ENCODE measurements at regions not wholly inside any gene's neighbourhood (a gene's known extent, or its start where the extent isn't known, plus 50 kb on each side); places are given as distances from the start of the nearest gene placed in this dataset.

DNA sequence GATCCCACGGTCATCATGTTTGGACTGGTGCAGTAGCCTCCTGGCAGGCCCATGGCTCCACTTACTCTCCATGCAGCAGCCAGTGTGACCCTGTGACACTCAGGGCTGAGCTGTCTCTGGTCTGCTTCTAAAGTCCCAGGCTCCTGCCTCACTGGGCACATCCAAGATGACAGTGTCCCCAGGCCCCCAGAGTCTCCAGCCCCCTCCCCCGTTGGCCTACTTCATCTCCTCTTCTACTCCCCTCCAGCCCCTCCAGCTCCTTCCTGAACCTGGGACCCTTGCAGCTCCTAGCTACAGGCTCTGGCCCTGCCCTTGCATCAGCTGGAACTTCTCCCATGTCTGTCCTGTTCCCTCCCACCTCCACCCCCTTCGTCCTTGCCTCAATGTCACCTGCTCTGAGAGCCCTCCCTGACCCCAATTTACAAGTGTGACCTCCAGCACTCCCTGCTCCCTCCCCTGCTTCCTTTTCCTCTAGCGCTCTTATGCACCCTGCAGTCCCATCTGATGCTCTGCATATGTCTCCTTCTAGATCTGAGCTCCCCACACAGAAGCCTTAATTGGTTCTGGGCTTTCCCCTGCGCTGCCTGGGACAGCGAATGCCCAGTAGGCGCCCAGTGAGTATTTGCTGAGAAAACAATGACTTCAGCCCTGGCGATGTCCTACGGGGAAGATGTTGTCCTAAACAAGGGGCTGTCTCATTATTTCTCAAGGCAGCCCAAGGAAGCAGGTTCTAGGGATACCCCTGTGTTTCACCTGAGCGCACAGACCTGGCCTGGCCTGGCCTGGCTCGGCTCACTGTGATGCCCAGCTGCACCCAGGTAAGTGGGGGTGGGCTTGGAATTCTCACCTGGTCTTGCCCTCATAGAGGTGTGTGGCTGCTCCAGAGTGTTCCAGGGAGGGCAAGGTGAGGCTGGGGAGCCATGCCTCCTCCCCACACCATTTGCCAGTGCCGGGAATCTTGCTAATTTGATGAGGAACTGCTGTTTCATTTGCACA, 600.6 kb downstream of the PTPRU start:
- peak; percentile 58 for DNase-seq

DNA sequence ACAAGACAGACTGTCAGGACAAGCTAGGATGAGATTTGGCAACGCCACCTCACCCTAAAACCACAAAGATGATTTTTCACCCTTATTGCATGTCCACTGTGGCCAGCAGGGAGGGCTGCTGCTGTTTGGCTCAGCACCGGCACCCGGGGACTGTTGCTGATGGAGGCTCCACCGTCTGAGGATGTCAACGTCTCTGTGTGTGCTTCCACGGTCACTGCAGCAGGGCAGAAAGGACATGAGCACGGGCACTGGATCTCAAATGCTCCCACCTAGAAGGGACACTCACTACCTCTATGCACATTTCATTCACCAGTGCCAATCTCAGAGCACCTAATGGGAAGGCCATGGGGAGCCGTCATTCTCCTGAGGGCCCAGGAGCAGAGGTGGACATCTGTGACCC, 599.6 kb downstream of the PTPRU start:
- no peak for DNase-seq

DNA sequence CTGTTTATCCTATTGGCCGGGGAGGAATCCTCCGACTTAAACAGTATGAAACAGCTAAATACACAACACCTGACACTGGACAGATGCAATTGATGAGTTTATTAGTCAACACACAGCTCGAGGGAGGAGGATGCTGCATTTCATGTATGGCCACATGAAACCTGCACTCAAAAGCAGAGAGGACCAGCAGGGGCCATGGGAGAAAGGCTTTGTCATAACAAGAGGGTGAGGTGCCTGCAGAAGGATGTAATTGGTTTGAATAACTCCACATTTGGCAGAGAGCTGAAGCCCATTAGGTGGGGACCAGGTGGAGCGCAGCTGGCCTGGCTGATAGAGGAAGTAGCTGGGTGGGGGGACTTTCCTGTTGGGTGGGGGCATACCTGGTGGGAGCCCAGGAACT, 599.1 kb downstream of the PTPRU start:
- peak; percentile 84 for DNase-seq

DNA sequence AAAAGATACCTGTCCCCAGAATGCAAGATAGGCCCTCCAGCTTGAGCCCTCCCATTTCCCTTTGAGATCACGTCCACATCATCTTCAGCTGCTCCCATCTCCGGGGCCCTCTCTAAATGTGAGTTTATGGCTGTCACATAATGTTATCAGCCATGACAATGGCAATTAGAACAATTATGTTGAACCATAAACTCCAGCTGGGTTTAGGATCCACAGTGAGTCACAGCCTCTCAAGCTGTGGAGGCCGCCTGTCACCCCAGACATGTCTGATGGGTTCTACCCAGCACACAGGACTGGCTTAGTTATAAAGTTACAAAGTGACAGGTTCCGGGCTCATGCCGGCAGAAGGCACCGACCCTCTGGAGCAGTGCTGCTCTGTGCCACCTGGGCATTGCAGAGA, 597.3 kb downstream of the PTPRU start:
- DNase-seq, result peak; percentile 70

DNA sequence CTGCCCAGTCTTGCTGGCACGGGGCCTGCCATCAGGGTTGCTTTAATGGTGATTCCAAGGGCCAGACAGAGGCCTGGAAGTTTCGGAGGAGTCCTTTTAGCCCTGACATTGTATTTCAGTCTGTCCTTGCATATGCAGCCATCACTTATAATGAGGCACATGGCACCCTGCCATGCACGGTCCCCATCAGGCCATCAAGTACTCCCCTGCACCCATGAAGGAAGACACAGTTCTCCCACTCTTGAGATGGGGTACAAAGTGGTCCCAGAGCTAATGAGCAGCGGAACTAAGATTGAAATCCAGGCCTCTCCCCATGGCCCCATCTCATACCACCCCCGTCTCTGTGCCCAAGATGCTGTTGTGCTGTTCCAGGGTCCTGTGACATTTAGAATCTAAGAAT, 596.6 kb downstream of the PTPRU start:
- DNase-seq, result no peak

DNA sequence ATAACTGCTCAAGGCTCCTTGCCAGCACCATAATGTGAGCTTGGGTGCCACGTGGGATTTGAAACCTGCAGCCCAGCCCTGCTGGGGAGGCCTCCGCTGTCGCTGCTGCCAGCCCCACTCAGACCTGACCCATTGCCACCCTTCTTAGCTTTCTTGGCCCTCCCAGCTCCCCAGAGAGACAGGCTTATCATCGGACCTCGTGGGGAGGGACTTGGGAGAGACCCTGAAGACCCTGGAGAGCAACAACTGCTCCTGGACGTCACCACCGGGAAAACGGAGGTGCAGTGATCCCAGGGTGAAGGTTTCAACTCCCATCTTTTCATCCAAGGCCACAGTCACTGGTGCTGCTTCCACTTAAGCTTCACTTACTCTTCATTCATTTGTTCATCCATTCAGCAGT, 596.1 kb downstream of the PTPRU start:
- DNase-seq, result peak; percentile 32

DNA sequence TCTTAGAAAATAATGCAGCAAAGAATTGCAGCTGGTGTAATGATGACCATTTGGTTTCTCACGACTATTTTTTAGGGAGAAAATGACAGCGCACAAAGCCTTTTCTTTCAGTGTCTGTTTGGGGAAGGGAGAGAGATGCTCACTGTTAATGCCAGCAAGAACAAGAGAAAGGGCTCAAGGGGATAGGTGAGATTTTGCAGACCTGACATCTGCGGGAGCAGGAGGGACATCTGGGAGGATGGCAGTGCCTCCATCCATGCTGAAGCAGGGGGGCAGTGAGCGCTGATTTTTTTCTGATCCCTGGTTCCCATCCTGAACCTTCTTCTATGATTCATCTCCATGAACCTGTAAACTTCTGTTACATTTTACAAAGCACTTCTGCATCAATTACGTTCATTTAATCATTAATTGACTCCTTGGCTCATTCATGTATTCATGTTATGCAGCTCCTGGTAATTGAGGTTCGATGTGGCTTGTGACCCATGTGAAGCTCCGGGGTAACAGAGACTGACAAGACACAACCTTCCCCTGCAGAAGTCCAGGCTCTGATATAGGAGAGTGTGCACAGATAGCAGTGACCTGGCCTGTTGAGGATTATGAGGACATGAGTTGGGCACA, 595.3 kb downstream of the PTPRU start:
- no peak for DNase-seq

DNA sequence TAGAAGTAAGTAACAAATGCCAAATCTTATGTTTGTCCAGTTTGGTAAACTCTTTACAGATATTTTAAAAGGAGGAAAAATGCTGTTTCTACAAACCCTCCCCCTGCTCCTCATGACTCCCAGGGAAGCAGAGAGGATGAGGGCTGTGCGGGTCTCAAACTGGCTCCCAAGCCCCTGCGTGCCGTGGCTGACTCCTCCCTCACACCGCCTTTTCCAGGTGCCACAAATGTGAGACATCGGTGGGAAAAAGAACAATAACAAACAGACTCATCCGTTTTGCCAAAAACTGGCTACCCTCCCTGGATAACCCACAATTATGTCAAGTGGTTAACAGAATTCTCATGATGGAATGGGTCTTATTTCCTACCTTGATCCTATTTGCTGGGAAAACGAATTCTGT, 594.6 kb downstream of the PTPRU start:
- DNase-seq, result no peak

DNA sequence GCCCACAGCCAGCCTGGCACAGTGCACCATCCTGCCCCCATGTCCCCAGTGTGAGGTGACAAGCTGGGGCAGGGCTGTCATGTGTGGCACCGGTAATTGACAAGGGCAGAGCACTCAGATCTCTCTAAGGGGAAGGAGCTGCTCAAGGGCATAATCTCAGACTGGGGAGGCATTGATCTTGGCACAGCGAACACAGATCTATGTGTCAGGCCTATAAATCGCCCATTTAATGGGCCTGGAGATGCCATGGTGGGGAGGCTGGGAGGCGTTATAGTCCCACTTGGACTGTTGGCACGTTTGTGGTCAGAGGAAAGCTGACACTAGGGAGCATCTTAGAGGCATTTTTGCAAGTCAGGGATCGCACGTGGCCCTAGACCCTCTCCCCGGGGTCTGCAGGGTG, 594.1 kb downstream of the PTPRU start:
- DNase-seq, result no peak

DNA sequence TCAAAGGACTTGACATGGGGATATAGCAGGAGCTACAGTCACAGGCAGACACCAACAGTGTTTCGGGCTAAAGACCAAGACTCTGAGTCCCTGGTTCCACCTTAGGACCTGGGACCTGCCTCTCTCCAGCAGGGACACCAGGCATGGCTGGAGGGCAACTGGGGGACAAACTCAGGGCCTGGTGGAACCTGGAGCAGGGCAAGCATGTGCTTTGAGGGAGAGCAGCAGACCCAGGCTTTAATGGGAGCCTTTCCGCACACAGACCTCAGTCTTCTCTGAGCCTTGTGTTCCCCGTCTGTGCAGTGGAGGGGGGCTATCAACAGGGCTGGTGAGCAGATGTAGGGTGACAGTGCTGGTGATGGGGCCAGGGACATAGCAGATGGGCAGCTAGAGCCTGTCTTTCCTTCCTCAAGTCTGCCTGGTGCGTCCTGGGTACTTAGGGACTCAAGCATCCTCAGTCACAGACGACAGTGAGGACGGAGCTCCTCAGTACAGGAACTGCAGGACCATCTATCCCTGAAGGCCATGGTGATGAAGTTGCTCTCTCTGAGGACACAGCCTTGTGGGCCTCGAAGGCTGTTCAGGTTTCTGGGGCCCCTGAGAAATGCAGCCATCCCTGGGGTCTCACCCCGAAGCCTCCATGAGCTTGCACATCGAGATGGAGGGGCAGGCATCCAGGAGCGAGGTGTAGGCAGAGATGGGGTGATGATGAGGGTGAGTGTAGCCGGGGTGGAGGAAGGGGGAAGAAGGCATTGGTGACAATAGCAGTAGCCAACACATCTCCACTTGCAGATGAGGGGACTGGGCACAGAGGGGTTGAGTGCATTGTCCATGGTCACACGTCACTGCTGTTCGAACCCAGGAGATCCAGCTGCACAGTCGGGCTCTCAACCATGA, 593.4 kb downstream of the PTPRU start:
- no peak for DNase-seq

DNA sequence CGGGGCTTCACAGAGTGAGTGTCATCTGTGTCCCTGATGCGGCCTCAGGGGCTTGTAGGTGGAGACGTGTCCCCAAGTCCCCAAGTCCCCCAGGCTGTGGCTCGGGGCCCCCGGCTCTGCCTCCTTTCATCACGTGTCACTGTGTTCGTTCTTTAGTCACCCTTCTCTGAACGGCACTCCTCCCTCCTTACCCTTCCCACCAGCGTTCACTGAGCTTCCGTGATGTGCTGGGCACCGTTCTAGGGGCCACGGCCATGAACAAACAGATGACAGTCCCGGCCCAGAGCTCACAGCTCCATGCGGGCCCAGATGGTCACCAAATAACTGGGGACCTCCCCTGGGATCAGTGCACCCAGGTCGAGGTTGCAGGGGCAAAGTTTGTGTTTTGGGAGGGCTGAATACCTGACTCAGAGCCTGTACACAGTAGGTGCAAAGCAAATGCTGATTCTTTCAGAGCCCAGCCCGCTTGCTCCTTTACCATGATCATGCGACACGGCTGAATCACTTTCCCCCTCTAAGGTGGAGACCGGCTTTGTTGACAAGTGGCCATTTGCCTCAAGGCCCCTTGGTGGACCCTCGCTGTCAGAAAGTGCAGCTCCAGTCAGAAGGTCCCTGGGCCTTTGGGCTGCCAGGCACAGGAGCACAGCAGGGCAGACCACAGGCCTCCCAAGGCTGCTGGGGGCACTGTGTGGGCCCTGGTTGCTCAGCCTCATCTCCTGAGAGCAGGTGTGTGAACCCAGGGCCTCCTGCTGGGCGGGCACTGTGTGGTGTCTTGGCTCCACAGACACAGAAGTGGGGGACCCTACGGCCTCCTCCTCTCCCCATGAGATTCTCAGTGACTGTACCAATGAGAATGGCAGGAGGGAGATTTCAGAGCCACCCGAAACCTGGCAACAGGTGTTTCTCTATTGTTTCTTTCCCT, 592.5 kb downstream of the PTPRU start:
- peak; percentile 47 for DNase-seq

DNA sequence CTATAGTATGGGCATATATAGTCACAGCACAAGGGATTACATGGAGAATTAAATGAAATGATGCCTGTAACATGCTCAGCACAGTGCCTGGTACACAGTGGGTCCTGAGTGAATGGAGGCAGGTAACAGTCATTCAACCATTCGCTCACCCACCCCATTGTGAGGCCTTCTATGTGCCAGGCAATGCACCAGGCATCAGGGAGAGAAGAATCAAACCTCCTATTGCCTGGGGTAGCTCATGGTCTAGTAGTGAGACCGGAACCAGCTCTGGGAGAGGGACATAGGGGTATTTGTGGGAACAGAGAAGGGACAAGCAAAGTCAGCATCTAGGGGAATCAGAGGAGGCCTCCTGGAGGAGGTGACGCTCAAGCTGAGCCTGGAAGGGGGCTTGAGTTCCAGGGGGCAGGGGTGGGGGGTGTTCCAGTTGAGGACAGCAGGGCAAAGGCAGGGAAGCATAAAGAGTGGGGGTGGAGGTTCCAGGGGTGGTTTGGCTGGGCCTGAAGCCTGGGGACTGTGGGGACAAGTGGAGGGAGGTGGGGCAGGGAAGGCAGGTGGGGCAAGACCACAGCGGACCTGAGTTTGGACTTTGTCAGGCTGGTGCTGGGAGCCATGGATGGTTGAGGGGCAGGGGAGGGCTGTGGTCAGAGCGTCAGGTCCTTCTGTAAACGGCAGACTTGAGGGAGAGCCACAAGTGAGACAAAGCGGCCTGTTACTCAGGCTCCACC, 591.6 kb downstream of the PTPRU start:
- no peak for DNase-seq

DNA sequence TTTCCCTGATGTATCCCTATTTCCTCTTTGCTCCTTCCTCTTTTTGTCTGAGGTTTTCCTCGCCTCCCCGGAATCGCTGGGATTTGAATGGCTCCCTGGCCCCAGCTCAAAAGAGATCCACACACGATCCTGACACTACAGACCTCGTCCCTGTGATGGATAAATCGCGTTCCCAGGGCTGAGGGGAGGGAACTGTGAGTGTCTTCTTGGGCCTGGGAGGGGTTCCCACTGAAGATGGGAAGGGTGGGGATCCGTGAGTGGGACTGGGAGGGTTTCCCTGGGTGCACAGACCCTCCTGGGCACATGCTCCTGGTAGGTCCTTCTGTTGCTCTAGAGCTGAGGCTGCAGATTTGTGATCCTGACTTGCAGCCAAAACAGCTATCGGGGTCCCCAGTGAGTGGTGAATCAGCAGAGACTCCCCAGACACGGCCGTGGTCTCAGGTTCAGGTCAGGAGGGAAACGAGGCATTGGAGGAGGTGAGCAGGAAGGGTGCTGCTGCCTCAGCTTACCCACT, 591.0 kb downstream of the PTPRU start:
- no peak for DNase-seq

DNA sequence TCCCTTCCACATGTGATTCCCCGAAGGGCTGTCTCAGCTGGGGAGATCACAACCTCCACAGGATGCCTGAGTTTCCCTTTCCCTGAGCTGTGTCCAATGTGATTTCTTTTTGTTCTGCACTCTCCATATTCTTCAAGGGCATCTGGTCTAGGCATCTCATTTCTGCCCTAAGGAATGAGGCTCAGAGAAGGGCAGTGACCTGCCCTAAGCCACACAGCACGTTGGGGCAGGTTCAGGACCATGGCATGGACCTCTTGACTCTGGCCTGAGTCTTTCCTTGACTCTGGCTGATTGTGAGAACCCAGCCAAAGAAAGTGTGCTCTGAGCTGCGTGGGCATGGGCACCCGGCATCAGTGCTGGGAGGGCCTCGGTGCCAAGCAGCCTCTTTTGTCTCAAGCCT, 590.3 kb downstream of the PTPRU start:
- DNase-seq, result peak; percentile 3

DNA sequence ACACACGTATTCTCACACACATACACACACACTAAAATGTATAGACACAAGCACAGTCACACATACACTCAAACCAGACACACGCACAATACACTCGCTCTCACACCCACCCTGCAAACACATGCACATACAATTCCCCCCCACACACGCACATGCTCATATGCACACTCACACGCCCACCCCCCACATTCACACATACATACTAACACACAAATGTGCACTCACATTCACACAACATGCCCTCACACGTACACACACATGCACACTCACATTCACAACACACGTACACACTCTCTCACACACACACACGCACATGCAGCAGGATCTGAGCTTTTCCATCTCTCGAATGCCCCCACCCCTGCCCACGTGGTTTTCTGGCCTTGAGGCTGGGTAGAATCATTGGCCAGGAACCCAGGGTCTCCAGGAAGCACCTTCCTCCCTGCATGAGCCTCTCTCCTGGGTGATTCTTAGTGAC, 589.7 kb downstream of the PTPRU start:
- DNase-seq, result no peak

DNA sequence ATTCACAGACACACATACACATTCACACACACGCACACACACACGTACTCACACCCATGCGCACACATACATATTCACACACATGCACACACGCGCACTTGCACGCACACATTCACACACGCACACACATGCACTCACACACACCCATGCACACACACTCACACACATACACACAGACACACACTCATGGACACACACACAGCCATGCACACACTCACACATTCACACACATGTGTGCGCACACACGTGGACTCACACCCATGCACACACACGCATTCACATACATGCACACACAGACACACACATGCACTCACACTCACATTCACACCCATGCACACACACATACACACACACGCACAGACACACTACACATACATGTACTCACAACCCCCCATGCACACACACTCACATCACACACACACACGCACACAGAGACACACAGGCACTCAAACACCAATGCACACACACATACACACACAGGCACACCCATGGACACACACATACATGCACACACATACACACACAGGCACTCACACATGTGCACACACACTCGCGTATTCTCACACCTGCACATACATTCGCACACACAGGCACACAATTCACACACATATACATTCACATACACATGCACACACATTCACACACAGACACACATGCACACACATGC, 589.1 kb downstream of the PTPRU start:
- DNase-seq, result no peak

DNA sequence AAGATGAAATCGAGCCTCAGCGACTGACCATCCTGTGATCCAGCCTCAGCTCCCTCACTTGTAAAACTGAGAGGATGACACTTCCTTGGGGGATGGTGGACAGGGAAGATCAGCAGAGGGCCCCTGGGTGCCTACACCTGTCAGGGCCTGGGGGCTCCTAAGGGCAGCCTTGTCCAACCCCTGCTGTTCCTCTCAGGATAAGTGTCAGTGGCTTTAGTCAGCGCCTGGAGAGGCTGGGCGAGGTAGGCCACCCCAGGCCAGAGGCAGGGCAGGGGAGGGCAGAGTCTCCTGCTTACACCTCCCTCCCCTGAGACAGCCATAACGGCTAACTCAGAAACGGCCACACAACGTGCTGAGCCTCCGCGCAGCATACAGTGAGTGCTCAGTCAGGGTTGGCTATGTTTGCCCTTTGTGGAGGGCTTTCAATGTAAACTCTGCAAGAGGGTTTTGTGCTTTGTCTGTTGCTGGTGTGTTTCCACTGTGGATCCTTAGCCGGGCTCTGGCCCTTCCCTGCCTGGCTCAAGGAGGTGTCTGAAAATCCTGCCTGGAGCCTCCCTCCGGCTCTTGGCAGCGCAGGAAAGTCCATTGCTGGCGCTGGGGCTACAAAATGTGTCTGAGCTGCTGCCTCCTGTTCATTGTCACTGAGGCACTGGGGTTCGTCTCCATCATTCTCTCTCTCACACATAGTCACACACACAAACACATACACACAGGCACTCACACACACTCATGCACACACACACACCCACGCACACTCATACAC, 588.4 kb downstream of the PTPRU start:
- DNase-seq, result no peak

DNA sequence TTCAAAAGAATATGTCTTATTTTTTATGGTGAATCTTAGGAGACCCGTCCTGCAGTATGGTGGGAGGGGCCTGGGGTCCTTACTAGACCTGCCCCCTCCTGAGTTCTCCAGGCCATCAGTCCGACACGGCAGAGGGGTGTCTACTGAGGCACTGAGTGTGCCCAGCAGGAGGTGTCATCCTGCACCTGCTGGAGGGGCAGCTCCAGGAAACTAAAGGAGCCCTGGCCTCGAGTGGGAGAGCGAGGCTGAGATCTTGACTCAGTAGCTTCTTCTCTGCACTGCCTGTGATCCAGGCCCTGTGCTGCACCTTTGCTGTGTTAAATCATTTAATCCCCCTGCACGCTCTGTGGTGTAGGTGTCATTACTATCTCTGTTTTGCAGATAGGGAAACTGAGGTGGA, 587.7 kb downstream of the PTPRU start:
- DNase-seq, result no peak

DNA sequence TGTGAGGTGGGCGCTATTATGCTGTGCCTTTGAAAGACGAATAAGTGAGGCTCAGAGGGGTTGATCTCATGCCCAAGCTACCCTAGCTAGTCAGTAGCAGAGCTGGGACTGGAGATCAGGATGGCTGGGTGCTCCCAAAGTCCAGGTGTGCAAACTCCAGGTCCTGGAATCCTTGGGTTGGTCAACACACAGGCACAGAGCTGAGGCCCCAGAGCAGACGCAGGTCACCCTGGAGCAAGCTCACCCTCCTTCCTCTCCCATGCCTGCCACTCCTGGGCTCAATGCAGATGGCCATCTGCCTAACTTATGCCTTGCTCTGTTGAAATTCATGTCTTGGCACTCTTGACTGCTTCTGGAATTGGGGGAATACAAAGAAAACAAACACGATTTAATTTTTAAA, 587.2 kb downstream of the PTPRU start:
- no peak for DNase-seq

DNA sequence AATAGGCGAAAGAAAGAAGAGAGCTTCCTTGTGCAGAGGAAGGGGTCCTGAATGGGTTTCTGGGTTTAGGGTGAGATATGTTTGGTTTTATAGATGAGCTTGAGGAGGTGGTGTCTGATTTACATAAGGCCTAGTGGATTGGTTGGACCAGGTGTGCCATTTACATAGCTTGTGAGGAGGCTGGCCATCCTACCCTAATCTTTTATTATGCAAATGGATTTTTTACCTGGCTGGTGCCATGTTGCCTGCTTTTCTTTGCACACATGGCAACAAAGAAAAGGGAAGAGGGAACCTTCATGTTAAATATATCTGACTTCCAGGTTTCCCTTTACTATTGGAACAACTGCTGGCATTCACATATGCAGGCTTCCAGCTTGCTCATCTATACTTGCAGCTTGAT, 585.3 kb downstream of the PTPRU start:
- DNase-seq, result no peak
